DND-41 (cell line): ENCODE measurements at regions not wholly inside any gene's neighbourhood (a gene's known extent, or its start where the extent isn't known, plus 50 kb on each side); places are given as distances from the start of the nearest gene placed in this dataset.

ENCODE experiments used
- ATAC-seq: fragments of 200-7000 bp; cut with Tn5 transposase; 3 replicates; pipeline ENCODE4 v1.9.1; 2021; ENCODE audit warnings: low read depth; ENCODE audit not compliant: insufficient read depth
- DNase-seq: peaks from one replicate; pipeline ENCODE4 v3.0.0-alpha.2; 2020
- H2AFZ ChIP-seq: 2 replicates; pipeline ENCODE4 v1.6.0; 2012; ENCODE audit warnings: low read depth, low read length
- H3K27ac ChIP-seq: 2 replicates; pipeline ENCODE4 v1.5.1; 2012; ENCODE audit warnings: low read length, inconsistent platforms
- H3K27me3 ChIP-seq: fragments of 200-600 bp; sonication (generic); 2 replicates; pipeline ENCODE4 v1.6.0; 2012; ENCODE audit warnings: low read length, mild to moderate bottlenecking, inconsistent platforms; ENCODE audit not compliant: insufficient read depth, poor library complexity
- H3K36me3 ChIP-seq: 2 replicates; pipeline ENCODE4 v1.5.1; 2012; ENCODE audit warnings: low read length, inconsistent platforms; ENCODE audit not compliant: insufficient read depth
- H3K4me1 ChIP-seq: 2 replicates; pipeline ENCODE4 v1.5.1; 2012; ENCODE audit warnings: mild to moderate bottlenecking, low read length; ENCODE audit not compliant: insufficient read depth
- H3K4me2 ChIP-seq: 2 replicates; pipeline ENCODE4 v1.6.0; 2012; ENCODE audit warnings: mild to moderate bottlenecking, moderate library complexity, low read length, inconsistent platforms; ENCODE audit not compliant: insufficient read depth
- H3K4me3 ChIP-seq, 2 experiments: fragments of 200-600 bp in 1 of 2; shearing (Covaris generic) in 1 of 2; 2 replicates each; pipeline ENCODE4 v1.5.1; 2012 to 2016; ENCODE audit warnings: inconsistent platforms in 2 of 2, low read length in 2 of 2, mild to moderate bottlenecking in 2 of 2, low read depth in 1 of 2, moderate library complexity in 1 of 2
- H3K79me2 ChIP-seq: 2 replicates; pipeline ENCODE4 v1.6.0; 2012; ENCODE audit warnings: low read length, inconsistent platforms; ENCODE audit not compliant: insufficient read depth
- H3K9ac ChIP-seq: 2 replicates; pipeline ENCODE4 v1.6.0; 2012; ENCODE audit warnings: low read depth, mild to moderate bottlenecking, inconsistent platforms, low read length, moderate library complexity
- H3K9me3 ChIP-seq: 2 replicates; pipeline ENCODE4 v1.5.1; 2012; ENCODE audit warnings: low read length, moderate library complexity, mild to moderate bottlenecking, inconsistent platforms; ENCODE audit not compliant: insufficient read depth, severe bottlenecking
- H4K20me1 ChIP-seq: 2 replicates; pipeline ENCODE4 v1.6.0; 2012; ENCODE audit warnings: low read length; ENCODE audit not compliant: insufficient read depth
- EZH2 ChIP-seq: IDR thresholded peaks from 3 replicates; pipeline ENCODE4 v1.6.1; 2012; ENCODE audit warnings: borderline replicate concordance, low read depth, mild to moderate bottlenecking, moderate library complexity, low read length, inconsistent platforms; ENCODE audit not compliant: severe bottlenecking
- TF ChIP-seq, protein P1 (sequence below): IDR thresholded peaks from 2 replicates; pipeline ENCODE4 v1.5.1; 2012; ENCODE audit warnings: borderline replicate concordance, low read length, moderate library complexity, mild to moderate bottlenecking; ENCODE audit not compliant: poor library complexity, severe bottlenecking; ENCODE audit errors: extremely low read depth

DNA sequence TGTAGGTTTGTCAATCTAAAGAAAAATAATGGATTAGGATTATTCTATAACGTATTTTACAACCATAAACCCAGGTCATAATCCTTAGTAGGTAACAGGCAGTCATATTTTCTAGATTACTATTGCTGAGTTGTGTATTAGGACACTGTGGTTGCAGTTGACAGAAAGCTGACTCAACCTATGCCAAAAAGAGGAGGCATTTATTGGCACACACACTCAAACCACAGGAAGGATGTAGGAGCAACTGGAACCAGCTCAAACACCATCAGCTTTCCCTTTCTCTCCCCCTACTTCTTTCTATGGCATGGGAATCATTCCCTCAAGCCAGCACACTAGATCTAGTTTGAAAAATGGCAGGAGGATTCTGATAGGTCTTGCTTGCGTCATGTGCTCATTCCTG, 136.4 kb upstream of the FAM9C start:
- no peak for TF ChIP-seq EZH2
- TF ChIP-seq, protein P1, sequence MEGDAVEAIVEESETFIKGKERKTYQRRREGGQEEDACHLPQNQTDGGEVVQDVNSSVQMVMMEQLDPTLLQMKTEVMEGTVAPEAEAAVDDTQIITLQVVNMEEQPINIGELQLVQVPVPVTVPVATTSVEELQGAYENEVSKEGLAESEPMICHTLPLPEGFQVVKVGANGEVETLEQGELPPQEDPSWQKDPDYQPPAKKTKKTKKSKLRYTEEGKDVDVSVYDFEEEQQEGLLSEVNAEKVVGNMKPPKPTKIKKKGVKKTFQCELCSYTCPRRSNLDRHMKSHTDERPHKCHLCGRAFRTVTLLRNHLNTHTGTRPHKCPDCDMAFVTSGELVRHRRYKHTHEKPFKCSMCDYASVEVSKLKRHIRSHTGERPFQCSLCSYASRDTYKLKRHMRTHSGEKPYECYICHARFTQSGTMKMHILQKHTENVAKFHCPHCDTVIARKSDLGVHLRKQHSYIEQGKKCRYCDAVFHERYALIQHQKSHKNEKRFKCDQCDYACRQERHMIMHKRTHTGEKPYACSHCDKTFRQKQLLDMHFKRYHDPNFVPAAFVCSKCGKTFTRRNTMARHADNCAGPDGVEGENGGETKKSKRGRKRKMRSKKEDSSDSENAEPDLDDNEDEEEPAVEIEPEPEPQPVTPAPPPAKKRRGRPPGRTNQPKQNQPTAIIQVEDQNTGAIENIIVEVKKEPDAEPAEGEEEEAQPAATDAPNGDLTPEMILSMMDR: no peak
- Histone ChIP-seq H3K27me3 (no peaks in the 10 kb centered on the region), H3K9ac (no peak overlapping the region), H3K36me3 (no peaks in the 10 kb centered on the region), H3K4me3 (no peak overlapping the region), H4K20me1 (no peaks in the 10 kb centered on the region), H2AFZ (no peak overlapping the region), H3K4me2 (no peak overlapping the region), H3K79me2 (no peaks in the 10 kb centered on the region), H3K27ac (no peak overlapping the region), H3K4me1 (peaks cover 36% of the 10 kb centered on the region), H3K9me3 (no peaks in the 10 kb centered on the region)
- DNase-seq (no peak), ATAC-seq (no peak)

DNA sequence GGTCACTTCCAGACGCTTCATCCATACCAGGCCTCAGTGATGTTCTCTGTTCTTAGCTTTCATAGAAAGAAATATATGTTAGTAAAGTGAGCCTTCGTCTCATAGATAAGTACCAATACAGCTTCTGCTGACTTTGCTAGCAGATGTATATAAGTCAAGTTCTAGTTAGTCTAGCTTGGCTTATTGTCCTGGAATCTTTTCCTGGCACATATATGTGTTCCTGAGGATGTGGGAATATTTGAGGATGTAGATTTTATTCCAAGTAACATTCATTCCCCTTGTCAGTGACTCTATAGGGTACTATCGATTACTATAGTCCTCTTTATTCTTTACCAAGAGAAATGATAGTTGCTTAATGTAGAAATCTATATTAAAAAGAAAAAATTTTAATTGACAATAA, 135.2 kb upstream of the FAM9C start:
- Histone ChIP-seq H3K36me3 (no peaks in the 10 kb centered on the region), H3K27ac (peak overlapping the region; percentile 87), H3K9me3 (no peaks in the 10 kb centered on the region), H3K4me2 (no peak overlapping the region), H3K4me3 (no peak overlapping the region), H2AFZ (no peak overlapping the region), H4K20me1 (no peaks in the 10 kb centered on the region), H3K79me2 (no peaks in the 10 kb centered on the region), H3K27me3 (no peaks in the 10 kb centered on the region), H3K4me1 (peaks cover 36% of the 10 kb centered on the region), H3K9ac (no peak overlapping the region)
- DNase-seq: no peak
- no peak for TF ChIP-seq EZH2
- TF ChIP-seq, protein P1: no peak
- no peak for ATAC-seq

DNA sequence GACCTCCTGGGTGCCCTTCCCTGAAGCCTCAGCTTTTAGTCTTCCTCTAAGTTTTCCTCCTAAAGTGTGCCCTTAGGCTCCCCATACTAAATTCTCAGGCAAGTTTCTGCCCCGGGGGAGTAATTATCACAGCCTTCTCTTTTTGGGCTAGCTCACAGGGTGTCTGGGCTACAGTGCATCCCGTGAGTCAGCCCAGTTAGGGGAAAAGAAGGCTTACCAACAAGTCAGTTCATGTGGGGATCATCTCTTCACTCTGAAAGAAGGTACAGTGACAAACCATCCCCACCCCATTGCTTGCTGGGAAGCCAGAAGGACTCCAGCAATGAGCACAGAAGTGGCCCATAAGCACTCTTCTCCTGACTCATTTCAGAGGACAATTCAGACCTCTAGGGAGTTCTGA, 134.7 kb upstream of the FAM9C start:
- no peak for DNase-seq
- Histone ChIP-seq H4K20me1 (no peaks in the 10 kb centered on the region), H3K36me3 (no peaks in the 10 kb centered on the region), H3K4me2 (no peak overlapping the region), H3K79me2 (no peaks in the 10 kb centered on the region), H3K4me1 (peaks cover 36% of the 10 kb centered on the region), H3K4me3 (no peak overlapping the region), H3K9ac (peak overlapping the region; percentile 40; the same call in 1 of the 2 replicates), H3K9me3 (no peaks in the 10 kb centered on the region), H3K27ac (peak overlapping the region; percentile 87), H3K27me3 (no peaks in the 10 kb centered on the region), H2AFZ (no peak overlapping the region)
- ATAC-seq: no peak
- TF ChIP-seq EZH2: no peak
- TF ChIP-seq, protein P1: no peak

DNA sequence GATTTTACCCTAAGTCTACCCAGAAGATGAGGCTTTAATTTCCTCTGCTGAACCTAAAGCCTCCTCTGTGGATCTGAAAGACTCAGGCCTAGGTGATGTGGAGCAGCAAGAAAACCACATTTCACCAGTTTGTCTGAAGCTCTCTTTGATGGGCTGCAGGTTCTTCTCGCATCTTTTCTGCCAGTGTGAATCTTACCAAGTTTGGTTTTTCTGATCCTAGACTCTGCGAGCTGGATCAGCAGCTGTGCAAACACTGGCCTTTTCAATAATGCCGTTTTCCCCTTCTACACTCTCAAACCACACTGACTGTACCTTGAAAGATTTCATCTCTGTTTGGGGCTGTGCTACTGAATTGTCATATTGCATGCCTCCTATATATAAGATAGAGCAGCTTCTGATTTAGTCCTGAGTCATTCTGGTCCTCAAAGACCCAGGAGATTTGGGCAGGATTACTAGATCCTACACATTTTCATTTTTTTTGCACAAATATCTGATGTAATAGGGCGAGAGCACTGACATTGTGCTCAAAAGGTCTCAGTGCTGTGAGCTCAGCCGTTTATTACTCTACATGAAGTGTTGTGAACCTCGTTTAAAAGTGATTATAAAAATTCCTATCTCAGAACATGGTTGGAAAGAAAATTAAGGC, 133.6 kb upstream of the FAM9C start:
- H3K4me1 ChIP-seq: peaks cover 36% of the 10 kb centered on the region
- H3K79me2 ChIP-seq: no peaks in the 10 kb centered on the region
- no peaks in the 10 kb centered on the region for H3K27me3 ChIP-seq
- peak overlapping the region; percentile 49 for H3K4me2 ChIP-seq
- ATAC-seq: peak; percentile 94
- H2AFZ ChIP-seq: peak overlapping the region; percentile 50
- no peaks in the 10 kb centered on the region for H3K36me3 ChIP-seq
- peak overlapping the region; percentile 87 for H3K27ac ChIP-seq
- TF ChIP-seq, protein P1: no peak
- TF ChIP-seq EZH2: no peak
- H3K4me3 ChIP-seq: no peak overlapping the region
- no peaks in the 10 kb centered on the region for H3K9me3 ChIP-seq
- H3K9ac ChIP-seq: peak overlapping the region; percentile 40
- H4K20me1 ChIP-seq: no peaks in the 10 kb centered on the region
- DNase-seq: peak; percentile 74
